NCI-H1417 (cell line): ENCODE measurements at regions not wholly inside any gene's neighbourhood (a gene's known extent, or its start where the extent isn't known, plus 50 kb on each side); places are given as distances from the start of the nearest gene placed in this dataset.
"Not testable (repeated sequence)": the region's sequence is repeated elsewhere in the genome, so short reads cannot be mapped to it uniquely, and the experiment has no call there.

ENCODE experiments used
- DNase-seq, 3 experiments: peaks; one replicate each; lab custom pipeline; 2025; lab: John Stamatoyannopoulos, UW

DNA sequence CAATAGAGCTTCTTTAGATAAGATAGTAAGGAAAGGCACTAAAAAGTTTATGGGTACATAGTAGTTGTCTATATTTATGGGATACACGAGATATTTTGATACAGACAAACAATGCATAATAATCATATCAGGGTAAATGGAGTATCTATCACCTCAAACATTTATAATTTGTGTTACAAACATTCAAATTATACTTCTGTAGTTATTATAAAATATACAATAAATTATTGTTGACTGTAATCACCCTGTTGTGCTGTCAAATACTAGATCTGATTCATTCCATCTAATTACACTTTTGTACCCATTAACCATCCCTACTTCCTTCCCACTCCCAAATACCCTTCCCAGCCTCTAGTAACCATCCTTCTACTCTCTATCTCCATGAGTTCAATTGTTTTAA lies 179.7 kb downstream of the FOXG1 start:
- no peak for DNase-seq

DNA sequence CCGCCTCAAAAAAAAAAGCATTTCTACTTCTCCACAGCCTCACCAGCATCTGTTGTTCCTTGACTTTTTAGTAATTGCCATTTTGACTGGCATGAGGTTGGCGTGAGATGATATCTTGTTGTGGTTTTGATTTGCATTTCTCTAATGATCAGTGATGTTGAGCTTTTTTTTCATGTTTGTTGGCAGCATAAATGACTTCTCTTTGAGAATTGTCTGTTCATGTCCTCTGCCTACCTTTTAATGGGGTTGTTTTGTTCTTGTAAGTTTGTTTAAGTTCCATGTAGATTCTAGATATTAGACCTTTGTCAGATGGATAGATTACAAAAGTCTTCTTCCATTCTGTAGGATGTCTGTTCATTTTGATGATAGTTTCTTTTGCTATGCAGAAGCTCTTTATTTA lies 182.9 kb downstream of the FOXG1 start:
- no peak for DNase-seq

DNA sequence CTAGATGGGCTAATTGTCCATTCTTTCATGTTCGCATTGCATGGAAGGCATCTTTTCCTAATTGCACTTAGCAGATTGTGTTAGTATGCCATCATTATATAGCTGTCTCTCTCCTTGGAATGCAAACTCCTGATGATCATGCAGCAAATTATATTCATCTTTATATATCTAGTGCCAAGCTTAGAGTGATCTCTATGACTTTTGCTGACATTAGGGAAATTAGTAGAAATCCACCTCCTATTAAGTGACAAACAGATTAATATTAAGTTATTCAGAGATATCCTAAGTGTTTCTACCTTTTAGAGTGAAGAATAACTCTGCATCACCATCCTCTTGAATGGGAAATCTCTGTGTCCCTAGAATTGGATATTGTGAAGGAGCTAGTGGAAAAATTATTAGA lies 185.6 kb downstream of the FOXG1 start:
- no peak for DNase-seq

DNA sequence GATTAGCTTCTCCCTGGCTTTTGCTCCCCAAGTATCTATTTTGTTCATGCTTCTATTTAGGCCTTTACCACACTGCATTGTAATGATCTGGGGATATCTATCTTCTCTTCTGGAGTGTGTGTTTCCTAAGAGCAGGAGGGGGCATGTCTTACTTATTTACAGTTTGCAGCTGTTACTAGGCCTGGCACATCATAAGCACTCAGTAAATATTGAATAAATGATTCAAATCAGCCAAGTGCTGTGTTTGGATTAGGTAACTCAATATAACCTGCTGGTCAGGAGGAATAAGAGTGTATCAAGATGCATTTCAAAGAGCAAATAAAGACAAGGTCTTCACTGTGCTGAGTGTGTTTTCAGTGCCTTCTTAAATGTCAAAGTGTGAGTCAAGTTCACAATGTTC lies 186.1 kb downstream of the FOXG1 start:
- DNase-seq, result peak in 2 of 3 experiments; percentile 56 to 81

DNA sequence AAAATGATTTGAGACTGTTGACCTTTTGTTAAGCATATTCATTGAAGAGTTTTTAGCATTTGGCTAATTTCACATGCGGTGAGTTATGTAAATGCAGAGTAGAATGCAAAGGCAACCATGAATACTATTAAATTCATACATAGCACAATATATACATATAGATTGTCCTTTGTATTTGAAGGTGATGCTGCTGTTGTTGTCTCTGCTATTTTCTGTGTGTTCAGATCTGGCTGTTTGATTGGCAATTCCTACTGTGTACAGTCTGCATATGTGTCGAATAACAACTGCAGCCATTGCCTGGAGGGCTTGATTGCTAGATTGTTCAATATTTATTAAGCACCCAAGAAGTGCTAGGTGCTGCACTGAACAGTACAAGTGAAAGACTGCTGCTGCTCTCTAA lies 187.4 kb downstream of the FOXG1 start:
- peak in 1 of 3 experiments; percentile 43 for DNase-seq

DNA sequence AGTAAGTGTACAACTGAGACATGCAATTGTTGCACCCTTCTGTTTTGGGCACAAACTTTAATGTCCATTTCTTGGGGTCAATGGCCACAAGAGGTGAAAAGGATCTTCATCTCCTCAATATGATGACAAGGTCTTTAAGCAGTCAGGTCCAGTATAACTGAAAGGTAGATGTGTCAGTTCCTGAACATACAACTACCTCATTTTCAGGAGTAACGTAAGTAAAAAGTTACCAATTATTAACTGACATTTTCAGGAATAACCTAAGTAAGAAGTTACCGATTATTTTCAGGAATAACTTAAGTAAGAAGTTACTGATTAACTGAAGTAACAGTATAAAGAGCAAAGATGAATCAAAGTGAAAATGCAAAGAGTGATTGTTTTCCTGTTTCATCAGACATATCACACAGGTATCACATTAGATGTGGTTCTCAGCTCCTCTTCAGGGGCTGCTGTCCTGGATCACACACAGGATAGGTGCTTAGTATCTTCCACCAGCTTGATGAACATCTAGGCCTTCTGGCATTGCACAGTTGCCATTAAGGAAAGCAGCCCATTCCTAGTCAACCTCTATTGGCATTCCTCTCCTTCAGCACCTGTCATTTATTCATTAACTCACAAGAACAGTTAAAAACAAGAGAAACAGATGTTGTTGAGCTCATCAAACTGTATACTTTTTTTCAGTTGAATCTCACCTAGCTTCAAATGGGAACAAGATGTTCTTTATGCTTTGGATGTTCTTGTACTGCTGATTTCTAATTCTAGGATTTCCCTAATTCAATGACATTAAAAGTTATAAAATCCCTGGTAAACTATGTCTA lies 200.0 kb downstream of the FOXG1 start:
- no peak for DNase-seq

DNA sequence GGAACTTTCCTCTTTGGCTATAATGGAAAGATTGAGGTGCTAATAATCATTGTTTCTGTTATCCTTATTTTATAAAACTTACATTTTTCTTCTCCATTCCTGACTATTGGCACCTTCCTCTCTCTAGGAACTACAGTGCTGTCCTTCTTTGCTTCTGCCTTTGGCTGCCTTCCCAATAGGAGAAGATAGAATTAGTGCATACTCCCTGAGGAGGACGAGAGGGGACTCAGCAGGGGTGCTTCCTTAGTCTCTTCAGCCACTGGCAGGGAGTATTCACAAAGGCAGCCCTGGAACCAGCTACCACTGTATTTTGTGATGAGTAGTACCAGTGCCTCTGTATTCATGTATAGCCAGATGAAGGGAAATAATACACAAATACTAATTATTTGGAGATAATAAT lies 208.5 kb downstream of the FOXG1 start:
- DNase-seq, result peak in 1 of 3 experiments; percentile 24

DNA sequence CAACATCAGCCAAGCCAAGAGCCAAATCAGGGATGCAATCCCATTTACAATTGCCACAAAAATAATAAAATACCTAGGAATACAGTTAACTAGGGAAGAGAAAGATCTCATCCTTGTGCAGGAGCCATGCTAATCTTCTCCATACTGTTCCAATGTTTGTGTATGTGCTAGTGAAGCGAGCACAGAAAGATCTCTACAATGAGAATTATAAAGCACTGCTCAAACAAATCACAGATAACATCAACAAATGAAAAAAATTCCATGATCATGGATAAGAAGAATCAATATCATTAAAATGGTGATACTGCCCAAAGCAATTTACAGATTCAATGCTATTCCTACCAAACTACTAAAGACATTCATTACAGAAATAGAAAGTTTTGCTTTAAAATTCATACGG lies 215.6 kb downstream of the FOXG1 start:
- DNase-seq, result no peak

DNA sequence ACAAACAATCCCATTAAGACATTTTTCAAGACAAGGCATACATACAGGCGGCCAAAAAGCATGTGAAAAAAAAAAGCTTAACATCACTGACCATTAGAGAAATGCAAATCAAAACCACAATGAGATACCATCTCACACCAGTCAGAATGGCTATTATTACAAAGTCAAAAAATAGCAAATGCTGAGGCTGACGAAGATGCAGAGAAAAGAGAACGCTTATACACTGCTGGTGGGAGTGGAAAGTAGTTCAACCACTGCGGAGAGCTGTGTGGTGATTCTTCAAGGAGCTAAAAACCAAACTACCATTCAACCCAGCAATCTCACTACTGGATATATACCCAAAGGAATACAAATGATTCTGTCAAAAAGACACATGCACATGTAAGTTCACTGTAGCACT lies 216.7 kb downstream of the FOXG1 start:
- DNase-seq, result no peak

DNA sequence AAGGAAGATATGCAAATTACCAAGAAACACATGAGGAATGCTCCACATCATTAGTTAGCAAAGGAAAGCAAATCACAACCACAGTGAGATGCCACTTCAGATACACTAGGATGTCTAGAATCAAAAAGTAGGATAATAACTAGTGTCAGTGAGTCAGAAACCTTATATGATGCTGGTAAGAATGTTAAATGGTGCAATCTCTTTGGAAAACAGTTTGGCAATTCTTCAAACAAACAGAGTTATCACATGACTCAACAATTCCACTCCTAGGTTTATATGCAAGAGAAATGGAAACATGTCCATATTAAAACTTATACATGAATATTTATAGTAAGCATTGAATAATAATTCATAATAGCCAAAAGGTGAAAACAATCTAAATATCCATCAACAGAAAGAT lies 220.9 kb downstream of the FOXG1 start:
- no peak for DNase-seq

DNA sequence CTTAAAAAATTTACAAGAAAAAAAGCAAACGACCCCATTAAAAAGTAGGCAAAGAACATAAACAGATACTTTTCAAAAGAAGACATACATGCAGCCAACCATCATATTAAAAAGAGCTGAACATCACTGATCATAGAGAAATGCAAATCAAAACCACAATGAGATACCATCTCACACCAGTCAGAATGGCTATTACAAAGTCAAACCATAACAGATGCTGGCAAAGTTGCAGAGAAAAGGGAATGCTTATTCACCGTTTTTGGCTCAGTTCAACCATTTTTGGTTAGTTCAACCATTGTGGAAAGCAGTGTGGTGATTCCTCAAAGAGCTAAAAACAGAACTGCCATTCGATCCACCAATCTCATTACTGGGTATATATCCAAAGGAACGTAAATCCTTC lies 230.6 kb downstream of the FOXG1 start:
- not testable (repeated sequence) for DNase-seq

DNA sequence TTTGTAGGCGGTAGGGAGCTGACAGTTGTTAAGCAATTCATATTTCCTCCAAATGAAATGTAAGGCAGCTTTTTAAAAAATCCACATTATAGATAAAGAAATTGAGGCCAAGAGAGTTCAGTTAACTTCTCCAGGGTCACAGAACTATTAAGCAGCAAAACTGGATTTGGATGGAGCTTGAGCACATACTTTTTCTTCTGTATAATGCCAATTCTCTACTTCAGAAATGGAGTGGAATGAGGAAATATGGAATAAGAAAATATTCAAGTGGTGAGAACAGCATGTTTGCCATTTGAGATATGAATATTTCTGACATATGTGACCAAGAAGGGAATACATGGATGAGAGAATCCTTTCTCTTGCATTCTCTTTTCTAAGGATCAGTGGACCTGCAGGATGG lies 233.1 kb downstream of the FOXG1 start:
- DNase-seq, result no peak

DNA sequence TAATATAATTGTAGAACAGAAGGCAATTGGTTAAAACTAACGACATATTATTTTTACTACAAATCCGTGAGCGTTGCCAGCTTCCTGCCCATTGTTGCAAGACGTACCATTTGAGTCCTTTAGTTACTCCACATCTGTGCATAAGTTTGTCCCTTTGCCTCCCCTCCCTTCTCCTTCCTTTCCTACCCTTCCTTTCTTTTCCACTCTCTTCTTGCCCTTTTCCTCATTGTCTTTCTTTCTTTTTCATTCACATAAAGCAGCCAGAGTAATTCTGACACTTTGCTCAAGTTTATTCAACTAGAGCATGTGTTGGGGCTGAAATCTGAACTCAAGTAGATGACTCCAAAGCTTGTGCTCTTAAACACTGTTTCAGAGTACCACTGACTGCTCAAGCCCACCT lies 239.1 kb downstream of the FOXG1 start:
- DNase-seq, result no peak

DNA sequence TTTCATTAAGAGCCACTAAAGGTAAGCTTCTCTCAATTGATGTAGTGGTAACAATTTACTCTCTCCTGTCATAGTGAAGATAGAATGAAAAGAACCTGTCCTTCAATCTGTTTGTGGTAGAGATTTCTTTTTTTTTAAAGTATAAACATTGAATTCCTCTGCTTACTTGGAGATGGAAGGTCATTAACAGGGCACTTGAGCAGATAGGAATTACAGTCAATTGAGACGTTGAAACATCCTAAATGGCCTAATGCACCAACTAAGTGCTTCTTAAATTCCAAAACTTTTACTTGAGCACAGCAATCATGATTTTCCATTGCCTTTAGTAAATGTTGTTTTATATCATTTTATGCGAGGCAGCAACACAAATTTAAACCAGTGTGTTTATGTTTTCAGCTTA lies 241.4 kb downstream of the FOXG1 start:
- peak in 1 of 3 experiments; percentile 48 for DNase-seq

DNA sequence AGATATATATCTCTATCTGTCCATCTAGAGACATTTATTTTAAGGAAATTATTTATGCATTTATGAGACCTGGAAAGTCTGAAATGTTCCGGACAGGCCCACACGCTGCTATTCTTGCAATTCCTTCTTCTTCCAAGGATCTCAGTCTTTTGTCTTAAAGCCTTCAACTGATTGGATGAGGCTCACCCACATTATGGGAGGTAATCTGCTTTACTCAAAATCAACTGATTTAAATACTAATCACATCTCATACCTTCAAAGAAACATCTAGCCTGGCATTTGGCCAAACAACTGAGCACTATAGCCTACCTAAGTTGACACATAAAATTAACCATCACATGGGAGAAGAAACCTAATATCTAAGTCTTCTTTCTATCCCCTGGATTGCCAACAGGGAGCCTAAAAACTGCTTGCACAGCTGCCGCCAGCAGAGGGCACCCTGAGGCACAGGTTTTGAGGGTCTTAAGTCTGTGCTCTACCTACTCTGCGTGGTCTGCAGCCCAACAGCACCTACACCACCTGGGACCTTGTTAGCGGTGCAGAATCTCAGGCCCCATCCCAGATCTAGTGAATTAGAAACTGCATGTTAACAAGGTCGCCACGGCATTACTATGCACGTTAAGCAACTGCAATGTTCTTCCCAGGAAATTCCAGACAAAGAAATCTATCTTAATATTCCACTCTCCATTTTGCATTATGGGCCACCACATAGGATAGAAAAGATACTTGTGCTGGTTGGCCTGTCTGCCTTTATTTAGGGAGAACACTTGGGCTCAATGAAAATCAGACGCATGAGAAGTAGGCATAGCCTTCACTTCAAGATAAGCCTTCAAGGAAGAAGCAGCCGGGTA lies 249.7 kb downstream of the FOXG1 start:
- peak in 2 of 3 experiments; percentile 34 to 58 for DNase-seq

DNA sequence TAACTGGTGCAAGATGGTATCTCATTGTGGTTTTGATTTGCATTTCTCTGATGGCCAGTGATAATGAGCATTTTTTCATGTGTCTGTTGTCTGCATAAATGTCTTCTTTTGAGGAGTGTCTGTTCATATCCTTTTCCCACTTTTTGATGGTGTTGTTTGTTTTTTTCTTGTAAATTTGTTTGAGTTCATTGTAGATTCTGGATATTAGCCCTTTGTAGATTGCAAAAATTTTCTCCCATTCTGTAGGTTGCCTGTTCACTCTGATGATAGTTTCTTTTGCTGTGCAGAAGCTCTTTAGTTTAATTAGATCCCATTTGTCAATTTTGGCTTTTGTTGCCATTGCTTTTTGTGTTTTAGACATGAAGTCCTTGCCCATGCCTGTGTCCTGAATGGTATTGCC lies 256.9 kb downstream of the FOXG1 start:
- not testable (repeated sequence) for DNase-seq

DNA sequence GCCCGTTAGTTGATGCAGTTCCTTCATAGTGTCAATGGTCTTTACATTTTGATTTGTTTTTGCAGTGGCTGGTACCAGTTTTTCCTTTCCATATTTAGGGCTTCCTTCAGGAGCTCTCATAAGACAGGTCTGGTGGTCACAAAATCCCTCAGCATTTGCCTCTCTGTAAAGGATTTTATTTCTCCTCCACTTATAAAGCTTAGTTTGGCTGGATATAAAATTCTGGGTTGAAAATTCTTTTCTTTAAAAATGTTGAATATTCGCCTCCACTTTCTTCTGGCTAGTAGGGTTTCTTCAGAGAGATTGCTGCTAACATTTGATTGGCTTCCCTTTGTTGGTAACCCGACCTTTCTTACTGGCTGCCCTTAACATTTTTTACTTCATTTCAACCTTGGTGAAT lies 260.9 kb downstream of the FOXG1 start:
- DNase-seq, result not testable (repeated sequence)

DNA sequence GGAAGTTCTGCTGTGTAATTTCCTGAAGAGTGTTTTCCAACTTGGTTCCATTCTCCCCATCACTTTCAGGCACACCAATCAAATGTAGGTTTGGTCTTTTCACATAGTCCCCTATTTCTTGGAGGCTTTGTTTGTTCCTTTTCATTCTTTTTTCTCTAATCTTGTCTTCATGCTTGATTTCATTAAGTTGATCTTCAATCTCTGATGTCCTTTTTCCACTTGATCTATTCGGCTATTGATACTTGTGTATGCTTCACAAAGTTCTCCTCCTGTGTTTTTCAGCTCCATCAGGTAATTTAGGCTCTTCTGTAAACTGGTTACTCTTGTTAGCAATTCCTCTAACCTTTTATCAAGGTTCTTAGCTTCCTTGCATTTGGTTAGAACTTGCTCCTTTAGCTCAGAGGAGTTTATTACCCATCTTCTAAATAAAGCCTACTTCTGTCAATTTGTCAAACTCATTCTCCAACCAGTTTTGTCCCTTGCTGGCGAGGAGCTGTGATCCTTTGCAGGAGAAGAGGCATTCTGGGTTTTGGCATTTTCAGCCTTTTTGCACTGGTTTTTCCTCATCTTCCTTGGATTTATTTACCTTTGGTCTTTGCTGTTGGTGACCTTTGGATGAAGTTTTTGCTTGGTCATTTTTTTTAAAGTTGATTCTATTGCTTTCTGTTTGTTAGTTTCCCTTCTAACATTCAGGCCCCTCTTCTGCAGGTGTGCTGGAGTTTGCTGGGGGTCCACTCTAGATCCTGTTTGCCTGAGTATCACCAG lies 261.5 kb downstream of the FOXG1 start:
- not testable (repeated sequence) for DNase-seq

DNA sequence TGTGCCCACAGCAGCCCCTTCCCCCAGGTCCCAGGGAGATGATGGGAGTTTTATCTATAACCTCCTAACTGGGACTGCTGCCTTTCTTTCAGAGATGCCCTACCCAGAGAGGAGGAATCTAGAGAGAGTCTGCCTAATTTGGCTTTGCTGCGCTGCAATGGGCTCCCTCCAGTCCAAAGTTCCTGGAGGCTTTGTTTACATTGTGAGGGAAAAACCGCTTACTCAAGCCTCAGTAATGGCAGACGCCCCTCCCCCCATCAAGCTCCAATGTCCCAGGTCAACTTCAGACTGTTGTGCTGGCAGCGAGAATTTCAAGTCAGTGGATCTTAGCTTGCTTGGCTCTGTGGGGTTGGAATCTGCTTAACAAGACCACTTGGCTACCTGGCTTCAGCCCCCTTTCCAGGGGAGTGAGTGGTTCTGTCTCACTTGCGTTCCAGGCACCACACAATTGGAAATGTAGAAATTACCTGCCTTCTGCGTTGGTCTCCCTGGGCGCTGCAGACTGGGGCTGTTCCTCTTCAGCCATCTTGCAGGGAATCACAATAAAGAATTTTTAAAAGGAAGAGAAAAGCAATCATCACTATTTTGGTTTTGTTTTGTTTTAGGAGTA lies 262.5 kb downstream of the FOXG1 start:
- no peak for DNase-seq

DNA sequence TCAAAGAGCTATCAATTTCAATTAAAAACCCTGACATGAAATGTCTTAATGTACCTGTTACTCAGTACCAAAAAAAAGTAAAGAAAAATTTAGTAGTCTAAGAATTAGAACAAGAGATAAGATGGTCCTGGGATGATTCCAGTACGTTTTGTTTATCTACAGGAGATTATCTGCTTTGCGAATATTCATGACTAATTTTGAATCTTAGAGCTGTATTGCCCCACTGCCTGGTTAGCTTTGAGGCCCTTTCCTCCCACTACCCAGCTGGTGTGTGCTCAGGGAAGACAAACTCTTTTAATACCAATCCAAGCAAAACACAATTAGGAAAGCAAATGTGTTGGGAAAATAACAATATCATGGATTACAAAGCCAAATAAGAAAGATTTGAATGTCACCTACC lies 263.5 kb downstream of the FOXG1 start:
- DNase-seq, result no peak

DNA sequence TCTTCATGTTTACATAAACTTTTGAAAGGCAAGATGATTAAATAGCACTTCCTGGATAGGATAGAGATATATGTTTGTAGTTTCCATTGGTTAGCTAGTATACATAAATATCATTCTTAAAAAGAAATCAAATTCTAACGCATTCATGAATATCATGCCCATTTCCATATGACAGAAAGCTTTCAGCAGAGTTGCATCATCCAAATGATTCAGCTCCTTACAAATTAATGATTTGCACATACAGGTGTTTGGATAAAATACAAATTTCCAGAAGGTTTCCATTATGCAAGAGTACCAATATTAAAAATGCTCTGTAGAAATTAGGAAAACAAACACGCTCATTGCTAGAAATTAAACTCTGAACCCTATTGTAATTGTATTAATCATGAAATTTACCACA lies 264.4 kb downstream of the FOXG1 start:
- DNase-seq, result no peak

DNA sequence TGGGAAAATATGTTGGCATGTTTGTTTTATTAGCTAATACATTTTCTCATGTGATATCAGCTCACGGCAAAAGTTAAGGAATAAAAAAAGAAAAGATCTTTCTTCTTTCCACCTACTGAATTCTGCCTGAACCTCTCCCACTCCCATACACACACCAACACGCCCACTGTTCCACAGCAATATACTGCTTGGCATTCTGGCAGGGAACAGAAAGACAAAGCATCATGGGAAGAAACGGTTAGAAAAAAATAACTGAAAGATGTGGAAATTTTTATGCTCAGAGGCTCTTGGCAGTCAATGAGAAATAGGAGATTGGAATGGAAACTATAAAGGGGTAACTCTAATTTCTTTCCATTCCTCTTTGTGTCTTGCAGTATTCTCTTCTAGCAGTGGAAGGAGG lies 268.5 kb downstream of the FOXG1 start:
- DNase-seq, result no peak
